CD4-positive, alpha-beta memory T cell (primary cell): ENCODE measurements at regions not wholly inside any gene's neighbourhood (a gene's known extent, or its start where the extent isn't known, plus 50 kb on each side); places are given as distances from the start of the nearest gene placed in this dataset.
"Not testable (repeated sequence)": the region's sequence is repeated elsewhere in the genome, so short reads cannot be mapped to it uniquely, and the experiment has no call there.

Experiments used
- CTCF ChIA-PET: fragments of 350-600 bp; sonication (Branson Sonifier 250); formaldehyde crosslinking; loops from one replicate; lab custom pipeline; 2021; ENCODE audit warnings: inconsistent platforms; ENCODE audit not compliant: partially characterized antibody; lab: Charles Lee
- POLR2A ChIA-PET: fragments of 350-600 bp; sonication (Branson Sonifier 250); formaldehyde crosslinking; loops from one replicate; lab custom pipeline; 2021; ENCODE audit not compliant: partially characterized antibody; lab: Charles Lee
- DNase-seq, 5 donors: peaks; one replicate each; pipeline versions ENCODE4 v3.0.0 to v3.0.0-alpha.2; 2020 to 2022; ENCODE audit warnings: mixed read lengths in 1 of 5
- H3K27ac ChIP-seq: one replicate; pipeline ENCODE4 v1.7.0; 2013; ENCODE audit warnings: low read depth, low read length
- H3K27me3 ChIP-seq: 2 replicates; pipeline ENCODE4 v1.7.0; 2013; ENCODE audit warnings: mild to moderate bottlenecking, low read length, moderate library complexity; ENCODE audit not compliant: insufficient read depth
- H3K36me3 ChIP-seq: 2 replicates; pipeline ENCODE4 v1.7.0; 2013; ENCODE audit warnings: mild to moderate bottlenecking, low read length, moderate library complexity; ENCODE audit not compliant: insufficient read depth
- H3K4me1 ChIP-seq: 2 replicates; pipeline ENCODE4 v1.7.0; 2013; ENCODE audit warnings: mild to moderate bottlenecking, low read length, moderate library complexity; ENCODE audit not compliant: insufficient read depth
- H3K4me3 ChIP-seq, 2 donors: one replicate each; pipeline ENCODE4 v1.7.0; 2013; ENCODE audit warnings: low read length in 2 of 2, mild to moderate bottlenecking in 1 of 2
- H3K9me3 ChIP-seq, 2 donors: one replicate each; pipeline ENCODE4 v1.7.0; 2013; ENCODE audit warnings: low read length in 2 of 2, control low read depth in 1 of 2; ENCODE audit not compliant: control insufficient read depth in 1 of 2
- H3K27ac Mint-ChIP-seq, 7 donors: one replicate each; pipeline ENCODE4 v1.8.0; 2020 to 2021; ENCODE audit warnings: mixed read lengths in 7 of 7, mild to moderate bottlenecking in 6 of 7, inconsistent platforms in 3 of 7, moderate library complexity in 3 of 7
- H3K27me3 Mint-ChIP-seq, 2 donors: one replicate each; pipeline ENCODE4 v1.8.0; 2020 to 2021; ENCODE audit warnings: mixed read lengths in 2 of 2
- H3K36me3 Mint-ChIP-seq, 2 donors: one replicate each; pipeline ENCODE4 v1.8.0; 2020 to 2021; ENCODE audit warnings: mixed read lengths in 2 of 2, inconsistent platforms in 1 of 2, mild to moderate bottlenecking in 1 of 2
- H3K4me1 Mint-ChIP-seq, 4 donors: one replicate each; pipeline ENCODE4 v1.8.0; 2020 to 2021; ENCODE audit warnings: mixed read lengths in 4 of 4, mild to moderate bottlenecking in 1 of 4
- H3K4me3 Mint-ChIP-seq, 8 donors: one replicate each; pipeline ENCODE4 v1.8.0; 2020 to 2021; ENCODE audit warnings: mixed read lengths in 8 of 8, mild to moderate bottlenecking in 7 of 8, moderate library complexity in 6 of 8, inconsistent platforms in 3 of 8
- H3K9me3 Mint-ChIP-seq, 8 donors: one replicate each; pipeline ENCODE4 v1.8.0; 2020 to 2021; ENCODE audit warnings: mixed read lengths in 8 of 8, mild to moderate bottlenecking in 5 of 8, inconsistent platforms in 3 of 8, moderate library complexity in 1 of 8
- intact Hi-C: fragments of 100-400 bp; cut with micrococcal nuclease; formaldehyde crosslinking; loops from one replicate; pipeline ENCODE4 v1.15.1; 2023

GRCh38 chr3:124147946-124148345 lies 156.0 kb upstream of the ROPN1 start:
- no peak overlapping the region for H3K27ac ChIP-seq
- H3K4me3 ChIP-seq = no peak overlapping the region
- Mint-ChIP-seq H3K4me1 (no peaks in the 10 kb centered on the region), H3K36me3 (no peaks in the 10 kb centered on the region), H3K27ac (no peak overlapping the region), H3K27me3 (peaks cover 4 to 7% of the 10 kb centered on the region in 2 donors), H3K9me3 (peaks cover 0 to 2% (median 0%) of the 10 kb centered on the region in 8 donors), H3K4me3 (no peak overlapping the region)
- H3K27me3 ChIP-seq = no peaks in the 10 kb centered on the region
- ChIA-PET CTCF (no interaction called here), POLR2A (no interaction called here)
- no peaks in the 10 kb centered on the region for H3K9me3 ChIP-seq
- intact Hi-C loops = no loop called here
- H3K4me1 ChIP-seq = no peaks in the 10 kb centered on the region
- DNase-seq = no peak
- no peaks in the 10 kb centered on the region for H3K36me3 ChIP-seq

- H3K27me3 ChIP-seq = no peaks in the 10 kb centered on the region
- H3K4me3 Mint-ChIP-seq = no peak overlapping the region
- DNase-seq = no peak
- H3K9me3 Mint-ChIP-seq = peaks cover 0 to 2% (median 0%) of the 10 kb centered on the region in 8 donors
- ChIA-PET CTCF (no interaction called here), POLR2A (no interaction called here)
- no peaks in the 10 kb centered on the region for H3K9me3 ChIP-seq
- H3K36me3 Mint-ChIP-seq = no peaks in the 10 kb centered on the region
- no peaks in the 10 kb centered on the region for H3K4me1 Mint-ChIP-seq
- H3K36me3 ChIP-seq = no peaks in the 10 kb centered on the region
- H3K4me3 ChIP-seq = no peak overlapping the region
- H3K4me1 ChIP-seq = no peaks in the 10 kb centered on the region
- H3K27ac ChIP-seq = no peak overlapping the region
- intact Hi-C loops = no loop called here
- H3K27ac Mint-ChIP-seq = no peak overlapping the region
- H3K27me3 Mint-ChIP-seq = peaks cover 2 to 7% of the 10 kb centered on the region in 2 donors
Observed at GRCh38 chr3:124149081-124149480, 157.2 kb upstream of the ROPN1 start.

- Histone ChIP-seq H3K9me3 (no peaks in the 10 kb centered on the region), H3K27me3 (no peaks in the 10 kb centered on the region), H3K4me1 (no peaks in the 10 kb centered on the region), H3K4me3 (no peak overlapping the region), H3K36me3 (no peaks in the 10 kb centered on the region), H3K27ac (no peak overlapping the region)
- no peak for DNase-seq
- Mint-ChIP-seq H3K27ac (no peak overlapping the region), H3K27me3 (peaks cover under 1 to 2% of the 10 kb centered on the region in 2 donors), H3K36me3 (no peaks in the 10 kb centered on the region), H3K4me1 (no peaks in the 10 kb centered on the region), H3K9me3 (peaks cover 0 to 2% (median 0%) of the 10 kb centered on the region in 8 donors), H3K4me3 (no peak overlapping the region)
- POLR2A ChIA-PET = no interaction called here
- CTCF ChIA-PET = no interaction called here
- intact Hi-C loops = no loop called here
Observed at GRCh38 chr3:124149771-124150170, 157.8 kb upstream of the ROPN1 start.

GRCh38 chr3:124152891-124153290 lies 161.0 kb upstream of the ROPN1 start:
- H3K27ac ChIP-seq, H3K9me3 Mint-ChIP-seq, H3K36me3 ChIP-seq, H3K4me1 Mint-ChIP-seq, intact Hi-C loops, DNase-seq, H3K27me3 Mint-ChIP-seq, H3K4me3 ChIP-seq, POLR2A ChIA-PET, H3K36me3 Mint-ChIP-seq, H3K27ac Mint-ChIP-seq, H3K4me3 Mint-ChIP-seq, CTCF ChIA-PET, H3K4me1 ChIP-seq, H3K27me3 ChIP-seq, H3K9me3 ChIP-seq: not testable (repeated sequence)

GRCh38 chr3:124156866-124157712 lies 165.2 kb upstream of the ROPN1 start:
- intact Hi-C loops = no loop called here
- no peak for DNase-seq
- H3K36me3 ChIP-seq = no peaks in the 10 kb centered on the region
- H3K9me3 Mint-ChIP-seq = peaks cover 0 to 4% (median 3%) of the 10 kb centered on the region in 8 donors
- ChIA-PET POLR2A (no interaction called here), CTCF (no interaction called here)
- no peak overlapping the region for H3K27ac Mint-ChIP-seq
- H3K27me3 ChIP-seq = no peaks in the 10 kb centered on the region
- no peak overlapping the region for H3K27ac ChIP-seq
- no peak overlapping the region for H3K4me3 Mint-ChIP-seq
- H3K4me3 ChIP-seq = no peak overlapping the region
- no peaks in the 10 kb centered on the region for H3K4me1 ChIP-seq
- H3K36me3 Mint-ChIP-seq = no peaks in the 10 kb centered on the region
- no peaks in the 10 kb centered on the region for H3K4me1 Mint-ChIP-seq
- no peaks in the 10 kb centered on the region for H3K9me3 ChIP-seq
- H3K27me3 Mint-ChIP-seq = peaks cover 0 to 2% of the 10 kb centered on the region in 2 donors

- Mint-ChIP-seq H3K4me1 (no peaks in the 10 kb centered on the region), H3K9me3 (peaks cover 0 to 4% (median 3%) of the 10 kb centered on the region in 8 donors), H3K27ac (no peak overlapping the region), H3K36me3 (no peaks in the 10 kb centered on the region), H3K27me3 (peaks cover 0 to 2% of the 10 kb centered on the region in 2 donors), H3K4me3 (no peak overlapping the region)
- ChIA-PET CTCF (no interaction called here), POLR2A (no interaction called here)
- Histone ChIP-seq H3K27ac (no peak overlapping the region), H3K36me3 (no peaks in the 10 kb centered on the region), H3K27me3 (no peaks in the 10 kb centered on the region), H3K9me3 (no peaks in the 10 kb centered on the region), H3K4me1 (no peaks in the 10 kb centered on the region), H3K4me3 (no peak overlapping the region)
- DNase-seq = no peak
- intact Hi-C loops = no loop called here
Observed at GRCh38 chr3:124157748-124158147, 165.8 kb upstream of the ROPN1 start.

GRCh38 chr3:124158168-124158881 lies 166.4 kb upstream of the ROPN1 start:
- H3K9me3 ChIP-seq = no peaks in the 10 kb centered on the region
- H3K4me1 ChIP-seq = no peaks in the 10 kb centered on the region
- H3K27ac ChIP-seq = no peak overlapping the region
- ChIA-PET CTCF (no interaction called here), POLR2A (no interaction called here)
- Mint-ChIP-seq H3K27me3 (peaks cover 0 to 2% of the 10 kb centered on the region in 2 donors), H3K9me3 (peaks cover 0 to 4% (median 3%) of the 10 kb centered on the region in 8 donors), H3K27ac (no peak overlapping the region), H3K4me1 (no peaks in the 10 kb centered on the region), H3K4me3 (no peak overlapping the region), H3K36me3 (no peaks in the 10 kb centered on the region)
- DNase-seq = no peak
- H3K36me3 ChIP-seq = no peaks in the 10 kb centered on the region
- H3K4me3 ChIP-seq = no peak overlapping the region
- intact Hi-C loops = no loop called here
- no peaks in the 10 kb centered on the region for H3K27me3 ChIP-seq
